ENCODE measurements at regions not wholly inside any gene's neighbourhood (a gene's known extent, or its start where the extent isn't known, plus 50 kb on each side); places are given as distances from the start of the nearest gene placed in this dataset.

DNA sequence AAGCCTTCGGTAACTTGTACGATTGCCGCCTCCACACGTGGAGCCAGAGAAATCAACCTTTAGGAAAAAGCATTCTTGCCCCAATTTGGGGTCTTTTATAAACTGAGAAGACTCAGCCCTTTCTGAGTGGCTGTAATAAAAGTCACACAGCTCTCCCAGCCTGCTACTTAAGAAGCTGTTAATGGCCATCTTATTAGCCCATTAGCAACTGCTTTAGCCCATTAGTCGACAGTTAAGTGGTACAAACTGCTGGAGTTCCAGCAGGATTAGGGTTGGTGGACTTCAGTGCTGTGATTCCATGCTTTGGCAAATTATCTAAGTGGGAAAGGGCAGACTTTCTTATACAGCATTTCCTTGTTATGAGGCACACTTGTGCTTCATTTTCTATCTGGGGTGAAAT lies 461.3 kb downstream of the RPS6KC1 start:
- TF ChIP-seq, protein P1, sequence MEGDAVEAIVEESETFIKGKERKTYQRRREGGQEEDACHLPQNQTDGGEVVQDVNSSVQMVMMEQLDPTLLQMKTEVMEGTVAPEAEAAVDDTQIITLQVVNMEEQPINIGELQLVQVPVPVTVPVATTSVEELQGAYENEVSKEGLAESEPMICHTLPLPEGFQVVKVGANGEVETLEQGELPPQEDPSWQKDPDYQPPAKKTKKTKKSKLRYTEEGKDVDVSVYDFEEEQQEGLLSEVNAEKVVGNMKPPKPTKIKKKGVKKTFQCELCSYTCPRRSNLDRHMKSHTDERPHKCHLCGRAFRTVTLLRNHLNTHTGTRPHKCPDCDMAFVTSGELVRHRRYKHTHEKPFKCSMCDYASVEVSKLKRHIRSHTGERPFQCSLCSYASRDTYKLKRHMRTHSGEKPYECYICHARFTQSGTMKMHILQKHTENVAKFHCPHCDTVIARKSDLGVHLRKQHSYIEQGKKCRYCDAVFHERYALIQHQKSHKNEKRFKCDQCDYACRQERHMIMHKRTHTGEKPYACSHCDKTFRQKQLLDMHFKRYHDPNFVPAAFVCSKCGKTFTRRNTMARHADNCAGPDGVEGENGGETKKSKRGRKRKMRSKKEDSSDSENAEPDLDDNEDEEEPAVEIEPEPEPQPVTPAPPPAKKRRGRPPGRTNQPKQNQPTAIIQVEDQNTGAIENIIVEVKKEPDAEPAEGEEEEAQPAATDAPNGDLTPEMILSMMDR (IDR thresholded peaks at IDR 0.05) = no peak
- TF ChIP-seq POLR2A (IDR thresholded peaks at IDR 0.05) = no peak

Measured in lower leg skin (tissue), 3 donors.